Endothelial cell of umbilical vein (primary cell): ENCODE measurements at regions not wholly inside any gene's neighbourhood (a gene's known extent, or its start where the extent isn't known, plus 50 kb on each side); places are given as distances from the start of the nearest gene placed in this dataset.

Source experiments
- BruUV-seq: library from RNA; stranded (reverse); fragments of 400-500 nt; replicated peaks from 2 replicates; lab custom pipeline; 2021; lab: Mats Ljungman, UMichigan
- CTCF ChIA-PET: fragments of 300-600, 350-600 bp; sonication (Branson Sonifier 250); formaldehyde crosslinking; loops from one replicate; lab custom pipeline; 2021; ENCODE audit warnings: antibody characterized with exemption, inconsistent platforms; lab: Charles Lee
- POLR2A ChIA-PET: fragments of 300-600, 350-600 bp; sonication (Branson Sonifier 250); formaldehyde crosslinking; loops from one replicate; lab custom pipeline; 2021; ENCODE audit warnings: antibody characterized with exemption, inconsistent platforms; lab: Charles Lee
- DNase-seq: peaks from one replicate; pipeline ENCODE4 v3.0.0-alpha.2; 2011; ENCODE audit warnings: low read depth, low spot score
- FAIRE-seq: peaks from 2 replicates; lab custom pipeline; 2011; peaks lifted over from hg19 to GRCh38; lab: Jason Lieb, UNC
- H2AFZ ChIP-seq: 2 replicates; pipeline ENCODE4 v1.6.0; 2012; ENCODE audit warnings: low read depth, low read length, control low read depth, inconsistent platforms
- H3K27ac ChIP-seq: 2 replicates; pipeline ENCODE4 v1.5.1; 2011; ENCODE audit warnings: low read depth, mild to moderate bottlenecking, control low read depth, low read length, moderate library complexity; ENCODE audit not compliant: insufficient read depth
- H3K27me3 ChIP-seq, 2 experiments: 2 replicates each; pipeline versions ENCODE4 v1.6.0 to v1.6.1; 2011; ENCODE audit warnings: low read length in 2 of 2, mixed read lengths in 1 of 2; ENCODE audit not compliant: control insufficient read depth in 2 of 2, insufficient read depth in 2 of 2
- H3K36me3 ChIP-seq, 2 experiments: 2 replicates in 1 of 2; 3 replicates in 1 of 2; pipeline ENCODE4 v1.5.1; 2011; ENCODE audit warnings: low read length in 2 of 2, mild to moderate bottlenecking in 1 of 2, moderate library complexity in 1 of 2; ENCODE audit not compliant: control insufficient read depth in 2 of 2, insufficient read depth in 2 of 2; ENCODE audit errors: extremely low read depth in 1 of 2
- H3K4me1 ChIP-seq: 3 replicates; pipeline ENCODE4 v1.5.1; 2011; ENCODE audit warnings: mild to moderate bottlenecking, low read length; ENCODE audit not compliant: control insufficient read depth, insufficient read depth; ENCODE audit errors: extremely low read depth
- H3K4me2 ChIP-seq: 2 replicates; pipeline ENCODE4 v1.6.1; 2011; ENCODE audit warnings: low read length, control low read depth, mixed read lengths; ENCODE audit not compliant: insufficient read depth
- H3K4me3 ChIP-seq, 3 experiments: fragments of 200-600 bp in 1 of 3; sonication (generic), shearing (Covaris generic) in 1 of 3; replicated peaks in 1 of 3; 2 replicates each; pipeline ENCODE4 v1.5.1; 2011 to 2016; ENCODE audit warnings: control low read depth in 3 of 3, low read length in 3 of 3, mild to moderate bottlenecking in 2 of 3, inconsistent platforms in 1 of 3, low read depth in 1 of 3, moderate library complexity in 1 of 3; ENCODE audit not compliant: insufficient read depth in 1 of 3
- H3K79me2 ChIP-seq: 2 replicates; pipeline ENCODE4 v1.6.0; 2012; ENCODE audit warnings: low read length, inconsistent platforms; ENCODE audit not compliant: control insufficient read depth, insufficient read depth
- H3K9ac ChIP-seq: replicated peaks from 2 replicates; pipeline ENCODE3; 2011; ENCODE audit warnings: low read length, control low read depth; ENCODE audit not compliant: insufficient read depth; ENCODE audit errors: extremely low read depth
- H3K9me1 ChIP-seq: replicated peaks from 3 replicates; pipeline ENCODE4 v1.6.0; 2011; ENCODE audit warnings: mild to moderate bottlenecking, low read length; ENCODE audit not compliant: control insufficient read depth, insufficient read depth; ENCODE audit errors: extremely low read depth
- H3K9me3 ChIP-seq: replicated peaks from 2 replicates; pipeline ENCODE4 v1.5.1; 2012; ENCODE audit warnings: low read length, inconsistent platforms; ENCODE audit not compliant: control insufficient read depth, insufficient read depth
- H4K20me1 ChIP-seq: replicated peaks from 2 replicates; pipeline ENCODE3; 2011; ENCODE audit warnings: mild to moderate bottlenecking, low read length; ENCODE audit not compliant: control insufficient read depth, insufficient read depth; ENCODE audit errors: extremely low read depth
- CTCF ChIP-seq, 2 donors: IDR thresholded peaks; 1 replicate in 1 of 2; 2 replicates in 1 of 2; pipeline ENCODE4 v1.5.1; 2011; ENCODE audit warnings: low read length in 2 of 2, mild to moderate bottlenecking in 2 of 2, moderate library complexity in 2 of 2, control low read depth in 1 of 2, inconsistent platforms in 1 of 2, low read depth in 1 of 2; ENCODE audit not compliant: insufficient read depth in 1 of 2; ENCODE audit errors: extremely low read depth in 1 of 2
- EZH2 ChIP-seq: IDR thresholded peaks from 2 replicates; pipeline ENCODE4 v1.6.1; 2012; ENCODE audit warnings: borderline replicate concordance, low read depth, mild to moderate bottlenecking, moderate library complexity, low read length, inconsistent platforms; ENCODE audit not compliant: severe bottlenecking
- FOS ChIP-seq: IDR thresholded peaks from 2 replicates; pipeline ENCODE4 v1.6.1; 2011; ENCODE audit warnings: mild to moderate bottlenecking, low read length, moderate library complexity, borderline replicate concordance; ENCODE audit not compliant: insufficient read depth
- GATA2 ChIP-seq: IDR thresholded peaks from 2 replicates; pipeline ENCODE4 v1.7.0; 2011; ENCODE audit warnings: low read depth, mild to moderate bottlenecking, moderate library complexity, mixed read lengths, low read length; ENCODE audit not compliant: insufficient read length, insufficient read depth
- JUN ChIP-seq: IDR thresholded peaks from 2 replicates; pipeline ENCODE4 v1.6.1; 2011; ENCODE audit warnings: borderline replicate concordance, low read depth; ENCODE audit not compliant: insufficient read length, insufficient read depth
- MAX ChIP-seq: IDR thresholded peaks from 2 replicates; pipeline ENCODE4 v1.6.1; 2011; ENCODE audit not compliant: insufficient read depth, insufficient read length
- MYC ChIP-seq: IDR thresholded peaks from one replicate; pipeline ENCODE4 v1.6.1; 2011; ENCODE audit warnings: mild to moderate bottlenecking, low read depth, low read length
- POLR2A ChIP-seq: IDR thresholded peaks from 2 replicates; pipeline ENCODE4 v1.6.1; 2012; ENCODE audit warnings: low read depth, mild to moderate bottlenecking, control low read depth, low read length
- POLR2AphosphoS5 ChIP-seq: IDR thresholded peaks from 2 replicates; pipeline ENCODE4 v1.6.1; 2012; ENCODE audit warnings: low read depth, mild to moderate bottlenecking, control low read depth, low read length, moderate library complexity; ENCODE audit not compliant: insufficient read depth
- dilution Hi-C: fragments of 300-500 bp; cut with MboI; formaldehyde crosslinking; loops from one replicate; pipeline ENCODE4 v1.15.0; 2019; ENCODE audit warnings: low sequenced_read_pairs; ENCODE audit not compliant: extremely low pct_ligation_motif_present
- intact Hi-C: fragments of 100-400 bp; cut with micrococcal nuclease; formaldehyde crosslinking; loops from one replicate; pipeline ENCODE4 v1.10.0; 2022

GRCh38 chr14:62445570-62445969, 599.7 kb downstream of the KCNH5 start:
- H3K79me2 ChIP-seq, result no peaks in the 10 kb centered on the region
- H2AFZ ChIP-seq, result no peak overlapping the region
- no peak overlapping the region for H3K27ac ChIP-seq
- H3K4me1 ChIP-seq, result no peaks in the 10 kb centered on the region
- FAIRE-seq, result no peak
- TF ChIP-seq FOS (no peak), EZH2 (no peak), MAX (no peak), POLR2A (no peak), CTCF (IDR thresholded peaks at IDR 0.05; ENCODE audit: extremely low read depth in 1 of 2, insufficient read depth in 1 of 2, low read depth in 1 of 2, low read length in 2 of 2) (no peak), MYC (no peak), POLR2AphosphoS5 (no peak), JUN (no peak), GATA2 (no peak)
- intact Hi-C loops, result no loop called here
- ChIA-PET CTCF (no interaction called here), POLR2A (no interaction called here)
- BruUV-seq, result no TSS peak
- no peaks in the 10 kb centered on the region for H3K27me3 ChIP-seq
- no peaks in the 10 kb centered on the region for H3K9me1 ChIP-seq
- H3K4me3 ChIP-seq, result no peak overlapping the region
- no peak overlapping the region for H3K4me2 ChIP-seq
- H4K20me1 ChIP-seq, result no peaks in the 10 kb centered on the region
- DNase-seq, result no peak
- dilution Hi-C loops, result no loop called here
- H3K36me3 ChIP-seq, result no peaks in the 10 kb centered on the region
- no peaks in the 10 kb centered on the region for H3K9me3 ChIP-seq
- H3K9ac ChIP-seq, result no peak overlapping the region
